GM18498 (cell line): ENCODE measurements at regions not wholly inside any gene's neighbourhood (a gene's known extent, or its start where the extent isn't known, plus 50 kb on each side); places are given as distances from the start of the nearest gene placed in this dataset.
"Not testable (repeated sequence)": the region's sequence is repeated elsewhere in the genome, so short reads cannot be mapped to it uniquely, and the experiment has no call there.

Experiments
- ATAC-seq: cut with Tn5 transposase; IDR thresholded peaks from one replicate; pipeline ENCODE4 v1.9.1; 2021; ENCODE audit warnings: mild to moderate bottlenecking, moderate library complexity; ENCODE audit not compliant: unreplicated experiment

DNA sequence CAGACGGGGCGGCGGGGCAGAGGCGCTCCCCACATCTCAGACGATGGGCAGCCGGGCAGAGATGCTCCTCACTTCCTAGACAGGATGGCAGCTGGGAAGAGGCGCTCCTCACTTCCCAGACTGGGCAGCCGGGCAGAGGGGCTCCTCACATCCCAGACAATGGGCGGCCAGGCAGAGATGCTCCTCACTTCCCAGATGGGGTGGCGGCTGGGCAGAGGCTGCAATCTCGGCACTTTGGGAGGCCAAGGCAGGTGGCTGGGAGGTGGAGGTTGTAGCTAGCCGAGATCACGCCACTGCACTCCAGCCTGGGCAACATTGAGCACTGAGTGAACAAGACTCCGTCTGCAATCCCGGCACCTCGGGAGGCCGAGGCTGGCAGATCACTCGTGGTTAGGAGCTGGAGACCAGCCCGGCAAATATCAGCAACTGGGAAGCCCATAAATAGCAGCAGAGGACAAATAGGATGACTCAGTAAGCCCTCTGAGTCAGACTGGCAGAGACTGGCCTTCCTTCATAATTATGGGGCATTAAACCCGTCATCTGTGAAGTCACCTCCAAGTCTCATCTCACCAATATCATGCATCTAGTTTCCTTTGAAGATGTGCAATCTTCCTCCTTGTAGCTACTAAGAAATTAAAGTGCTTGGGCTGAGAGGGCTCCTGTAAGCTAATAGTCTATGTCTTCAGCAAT is 337.3 kb downstream of the GOLGA6L6 start:
- not testable (repeated sequence) for ATAC-seq

- not testable (repeated sequence) for ATAC-seq
These were observed 337.9 kb downstream of the GOLGA6L6 start for GRCh38 chr15:20203649-20204150.

- ATAC-seq: not testable (repeated sequence)
These were observed 346.9 kb downstream of the GOLGA6L6 start for GRCh38 chr15:20194591-20195198.

DNA sequence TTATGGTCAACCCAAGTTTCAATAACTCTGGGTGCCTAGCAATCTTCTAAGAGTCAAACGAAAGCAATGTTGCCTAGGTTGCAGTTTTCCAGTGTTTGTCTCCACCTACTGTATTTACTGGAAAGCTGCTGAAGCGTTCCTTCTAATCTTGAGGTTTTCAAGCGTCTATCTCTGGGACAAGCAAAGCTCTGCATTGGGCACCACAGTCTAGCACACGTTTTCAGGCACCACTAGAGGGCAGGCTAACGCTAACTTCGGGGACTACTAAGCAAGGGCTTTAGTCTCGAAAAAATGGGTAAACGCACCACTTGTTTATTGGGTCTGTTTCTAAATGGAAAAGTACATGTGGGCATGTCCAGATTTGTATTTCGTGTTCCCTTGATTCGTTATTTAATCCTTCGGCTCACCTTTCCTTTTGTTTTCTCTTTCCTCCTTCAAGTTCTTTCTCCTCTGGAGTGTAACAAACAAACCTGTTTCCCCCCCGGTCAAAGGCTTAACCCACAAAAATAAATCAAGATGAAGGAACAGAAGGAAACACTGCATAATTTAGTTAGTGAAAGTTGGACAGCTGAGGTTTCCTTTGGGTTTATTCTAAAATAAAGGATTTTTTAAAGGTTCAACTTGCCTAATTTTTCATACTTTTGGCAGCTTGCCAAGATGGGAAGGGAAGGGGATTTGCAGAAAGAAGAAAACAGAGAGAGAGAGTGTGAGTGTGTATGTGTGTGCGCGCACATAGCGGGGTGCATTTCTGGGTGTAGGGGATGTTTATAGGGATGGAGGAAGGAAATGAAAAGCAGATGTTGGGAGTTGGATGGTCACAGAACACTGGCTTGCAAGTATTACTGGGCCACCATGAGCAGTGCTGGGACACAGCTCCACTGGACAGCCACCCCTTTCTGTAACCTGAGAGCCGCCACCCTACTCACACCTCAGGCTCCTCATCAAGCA is 348.3 kb downstream of the GOLGA6L6 start:
- not testable (repeated sequence) for ATAC-seq

GRCh38 chr15:20191508-20192125 is 350.0 kb downstream of the GOLGA6L6 start:
- ATAC-seq: peak; percentile 61

GRCh38 chr15:20188611-20189010 is 353.0 kb downstream of the GOLGA6L6 start:
- not testable (repeated sequence) for ATAC-seq

- ATAC-seq: not testable (repeated sequence)
These were observed 353.9 kb downstream of the GOLGA6L6 start for GRCh38 chr15:20187370-20188355.

DNA sequence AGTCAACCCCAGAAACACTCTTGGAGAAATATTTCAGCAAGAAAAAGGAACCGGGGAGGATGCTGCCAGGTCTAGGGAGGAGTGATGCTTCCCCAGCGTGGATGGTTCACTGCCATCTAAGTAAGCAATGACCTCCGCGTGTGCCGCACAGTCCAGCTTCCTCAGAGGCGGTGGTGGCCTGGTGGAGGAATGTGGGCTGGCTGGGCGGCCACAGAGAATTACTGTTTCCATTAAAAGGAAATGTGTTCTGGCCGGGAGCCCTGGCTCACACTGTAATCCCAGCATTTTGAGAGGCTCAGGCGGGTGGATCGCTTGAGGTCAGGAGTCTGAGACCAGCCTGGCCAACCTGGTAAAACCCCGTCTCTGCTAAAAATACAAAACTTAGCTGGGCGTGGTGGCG is 356.7 kb downstream of the GOLGA6L6 start:
- ATAC-seq: not testable (repeated sequence)

GRCh38 chr15:20168221-20168620 is 373.4 kb downstream of the GOLGA6L6 start:
- ATAC-seq: not testable (repeated sequence)

DNA sequence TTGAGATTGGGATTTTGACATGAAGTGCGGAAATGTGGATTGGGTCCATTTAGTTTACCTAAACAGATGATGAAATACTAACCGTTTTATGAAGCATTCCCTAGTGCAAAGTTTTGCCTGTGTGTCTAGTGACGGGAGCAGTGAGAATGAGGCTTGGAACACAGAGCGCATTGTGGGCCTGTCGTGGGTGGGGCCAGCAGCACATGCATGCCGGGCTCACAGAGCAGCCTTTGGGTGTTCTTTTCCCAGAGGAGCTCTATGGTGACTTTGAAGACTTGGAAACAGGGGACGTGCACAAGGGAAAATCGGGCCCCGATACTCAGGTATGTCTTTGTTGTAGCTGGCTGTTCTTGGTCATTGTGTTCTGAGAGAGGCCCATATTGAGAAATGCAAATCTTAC is 388.1 kb downstream of the GOLGA6L6 start:
- ATAC-seq: not testable (repeated sequence)

DNA sequence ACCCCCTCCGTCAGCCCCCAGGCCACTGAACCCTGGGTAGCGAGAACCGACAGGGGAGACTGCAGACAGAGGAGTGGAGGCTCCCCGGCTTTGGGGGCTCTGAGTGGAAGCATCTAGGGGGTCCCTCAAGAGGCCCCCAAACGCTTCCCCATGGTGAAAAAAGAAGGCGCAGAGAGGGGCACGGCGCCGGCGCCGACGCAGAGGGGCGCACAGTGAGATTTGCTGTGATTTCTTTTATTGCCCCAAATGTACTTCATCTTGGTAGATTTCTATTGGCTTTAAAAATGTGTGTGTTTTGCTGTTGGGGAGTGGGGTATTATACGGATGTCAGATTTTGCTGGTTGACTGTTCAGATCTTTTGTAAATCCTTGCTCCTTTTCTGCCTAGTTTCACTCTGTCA is 392.9 kb downstream of the GOLGA6L6 start:
- ATAC-seq: not testable (repeated sequence)

- ATAC-seq: not testable (repeated sequence)
These were observed 393.6 kb downstream of the GOLGA6L6 start for GRCh38 chr15:20148008-20148407.

DNA sequence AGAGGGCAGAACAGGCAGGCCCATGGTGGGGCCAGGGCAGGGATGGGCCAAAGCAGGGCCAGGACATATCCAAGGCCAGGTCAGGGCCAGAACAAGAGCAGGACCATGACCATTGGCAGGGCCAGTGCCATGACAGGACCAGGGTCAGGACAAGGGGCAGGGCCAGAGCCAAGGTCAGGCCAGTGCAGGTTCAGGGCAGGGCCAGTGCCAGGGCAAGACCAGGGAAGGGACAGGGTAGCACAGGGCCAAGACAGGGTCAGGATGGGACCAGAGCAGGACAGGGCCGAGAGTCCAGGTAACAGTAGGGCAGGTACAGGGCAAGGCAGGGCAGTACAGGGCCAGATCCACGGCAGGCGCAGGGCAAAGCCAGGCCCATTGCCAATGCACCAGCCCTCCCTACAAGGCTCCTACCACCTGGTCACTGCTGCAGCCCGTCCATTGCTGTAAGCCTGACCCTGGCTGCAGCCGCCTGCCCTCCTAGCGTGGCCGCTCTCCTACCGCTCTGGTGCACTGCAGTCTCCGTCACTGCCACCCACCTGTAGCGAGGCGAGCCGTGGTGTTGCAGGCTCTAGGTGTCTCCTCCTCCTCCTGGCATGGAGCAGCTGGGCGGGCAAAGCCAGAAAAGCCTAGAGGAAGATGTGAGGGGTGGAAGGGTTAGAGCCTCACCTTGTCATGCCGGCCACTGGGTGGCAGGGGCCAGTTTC is 397.1 kb downstream of the GOLGA6L6 start:
- not testable (repeated sequence) for ATAC-seq

- not testable (repeated sequence) for ATAC-seq
These were observed 398.7 kb downstream of the GOLGA6L6 start for GRCh38 chr15:20142906-20143305.

DNA sequence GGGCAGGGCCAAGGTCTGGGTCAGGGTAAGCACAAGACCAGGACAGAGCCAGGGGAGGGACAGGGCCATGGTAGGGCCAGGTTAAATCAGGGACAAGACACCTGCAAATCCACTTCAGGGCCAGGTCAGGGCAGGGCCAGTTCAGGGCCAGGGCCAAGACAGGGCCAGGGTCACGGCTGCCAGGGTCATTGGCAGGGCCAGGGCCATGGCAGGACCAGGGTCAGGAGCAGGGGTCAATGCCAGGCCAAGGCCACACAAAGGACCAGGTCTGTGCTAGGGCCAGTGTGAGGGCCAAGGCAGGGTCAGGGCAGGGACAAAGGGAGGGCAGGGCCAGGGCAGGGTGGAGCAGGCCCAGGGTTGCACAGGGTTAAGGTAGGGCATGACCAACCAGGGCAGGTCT is 399.2 kb downstream of the GOLGA6L6 start:
- ATAC-seq: not testable (repeated sequence)

- not testable (repeated sequence) for ATAC-seq
These were observed 416.9 kb downstream of the GOLGA6L6 start for GRCh38 chr15:20124668-20125067.

DNA sequence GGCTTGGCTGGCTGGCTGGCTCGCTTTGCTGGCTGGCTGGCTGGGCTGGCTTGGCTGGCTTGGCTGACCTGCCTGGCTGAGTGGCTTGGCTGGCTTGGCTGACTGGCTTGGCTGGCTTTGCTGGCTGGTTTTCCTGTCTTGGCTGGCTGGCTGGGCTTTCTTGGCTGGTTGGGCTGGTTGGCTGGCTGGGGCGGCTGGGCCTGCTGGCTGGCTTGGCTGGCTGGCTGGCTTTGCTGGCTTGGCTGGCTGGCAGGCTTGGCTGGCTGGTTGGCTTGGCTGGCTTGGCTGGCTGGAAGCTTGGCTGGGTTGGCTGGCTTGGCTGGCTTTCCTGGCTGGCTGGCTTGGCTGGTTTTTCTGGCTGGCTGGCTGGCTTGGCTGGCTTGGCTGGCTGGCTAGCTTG is 435.6 kb downstream of the GOLGA6L6 start:
- ATAC-seq: no peak

- ATAC-seq: not testable (repeated sequence)
These were observed 436.3 kb downstream of the GOLGA6L6 start for GRCh38 chr15:20105011-20105990.
